Liver (tissue), 7 donors: ENCODE measurements at regions not wholly inside any gene's neighbourhood (a gene's known extent, or its start where the extent isn't known, plus 50 kb on each side); places are given as distances from the start of the nearest gene placed in this dataset.

Experiments used
- DNase-seq: peaks from one replicate; pipeline ENCODE4 v3.0.0-alpha.2; 2017; ENCODE audit warnings: low spot score
- H3K27ac ChIP-seq, 2 donors: one replicate each; pipeline ENCODE4 v1.7.0; 2013; ENCODE audit warnings: inconsistent platforms in 2 of 2, low read length in 2 of 2, control low read depth in 1 of 2, low read depth in 1 of 2, mild to moderate bottlenecking in 1 of 2
- H3K27me3 ChIP-seq, 4 donors: one replicate each; pipeline versions ENCODE4 v1.6.1 to v1.7.0; 2013; ENCODE audit warnings: low read length in 3 of 4, inconsistent platforms in 1 of 4, mild to moderate bottlenecking in 1 of 4, moderate library complexity in 1 of 4; ENCODE audit not compliant: control insufficient read depth in 4 of 4, insufficient read depth in 4 of 4
- H3K36me3 ChIP-seq, 4 donors: one replicate each; pipeline versions ENCODE4 v1.6.1 to v1.7.0; 2013; ENCODE audit warnings: low read length in 3 of 4, mild to moderate bottlenecking in 3 of 4, low read depth in 1 of 4, moderate library complexity in 1 of 4; ENCODE audit not compliant: control insufficient read depth in 4 of 4, insufficient read depth in 3 of 4
- H3K4me1 ChIP-seq, 4 donors: one replicate each; pipeline versions ENCODE4 v1.6.1 to v1.7.0; 2013; ENCODE audit warnings: low read length in 3 of 4, mild to moderate bottlenecking in 3 of 4, moderate library complexity in 1 of 4; ENCODE audit not compliant: control insufficient read depth in 4 of 4, insufficient read depth in 4 of 4
- H3K4me3 ChIP-seq, 3 donors: one replicate each; pipeline versions ENCODE4 v1.6.1 to v1.7.0; 2013; ENCODE audit warnings: low read length in 3 of 3, control low read depth in 1 of 3, low read depth in 1 of 3, mild to moderate bottlenecking in 1 of 3
- H3K9ac ChIP-seq, 2 donors: one replicate each; pipeline ENCODE4 v1.7.0; 2013; ENCODE audit warnings: low read length in 2 of 2, mild to moderate bottlenecking in 2 of 2, moderate library complexity in 2 of 2, control low read depth in 1 of 2, low read depth in 1 of 2
- H3K9me3 ChIP-seq, 4 donors: one replicate each; pipeline versions ENCODE4 v1.6.1 to v1.7.0; 2013; ENCODE audit warnings: low read length in 3 of 4; ENCODE audit not compliant: control insufficient read depth in 4 of 4
- ATF3 ChIP-seq: IDR thresholded peaks from 2 replicates; pipeline ENCODE4 v1.6.1; 2016; ENCODE audit warnings: antibody characterized with exemption
- EGR1 ChIP-seq, 2 donors: IDR thresholded peaks; 2 replicates each; pipeline ENCODE4 v1.6.1; 2016 to 2018; ENCODE audit warnings: antibody characterized with exemption in 2 of 2, low read depth in 2 of 2
- FOXA1 ChIP-seq: IDR thresholded peaks from 2 replicates; pipeline ENCODE4 v1.6.1; 2016; ENCODE audit warnings: antibody characterized with exemption
- FOXA2 ChIP-seq: IDR thresholded peaks from 2 replicates; pipeline ENCODE4 v1.6.1; 2016; ENCODE audit warnings: antibody characterized with exemption
- HNF4A ChIP-seq, 2 donors: conservative IDR thresholded peaks; 2 replicates each; pipeline ENCODE4 v1.6.1; 2016; ENCODE audit warnings: antibody characterized with exemption in 2 of 2, mild to moderate bottlenecking in 2 of 2
- HNF4G ChIP-seq: IDR thresholded peaks from 2 replicates; pipeline ENCODE4 v1.6.1; 2016; ENCODE audit warnings: antibody characterized with exemption
- JUND ChIP-seq, 2 donors: IDR thresholded peaks; 2 replicates each; pipeline ENCODE4 v1.6.1; 2016; ENCODE audit warnings: antibody characterized with exemption in 2 of 2
- MAX ChIP-seq: IDR thresholded peaks from 2 replicates; pipeline ENCODE4 v1.6.1; 2016; ENCODE audit warnings: antibody characterized with exemption
- NR2F2 ChIP-seq: IDR thresholded peaks from 2 replicates; pipeline ENCODE4 v1.6.1; 2016; ENCODE audit warnings: antibody characterized with exemption
- RAD21 ChIP-seq, 2 donors: IDR thresholded peaks; 2 replicates each; pipeline ENCODE4 v1.6.1; 2016; ENCODE audit warnings: antibody characterized with exemption in 2 of 2, mild to moderate bottlenecking in 2 of 2
- RXRA ChIP-seq, 2 donors: IDR thresholded peaks; 2 replicates each; pipeline ENCODE4 v1.6.1; 2017 to 2018; ENCODE audit warnings: antibody characterized with exemption in 2 of 2, mild to moderate bottlenecking in 1 of 2
- SP1 ChIP-seq: IDR thresholded peaks from 2 replicates; pipeline ENCODE4 v1.6.1; 2018; ENCODE audit warnings: antibody characterized with exemption, mild to moderate bottlenecking
- TAF1 ChIP-seq: conservative IDR thresholded peaks from 2 replicates; pipeline ENCODE4 v1.6.1; 2016; ENCODE audit warnings: antibody characterized with exemption, mild to moderate bottlenecking
- YY1 ChIP-seq: IDR thresholded peaks from 2 replicates; pipeline ENCODE4 v1.6.1; 2016; ENCODE audit warnings: antibody characterized with exemption, mild to moderate bottlenecking
- ZBTB33 ChIP-seq: IDR thresholded peaks from 2 replicates; pipeline ENCODE4 v1.6.1; 2016; ENCODE audit warnings: antibody characterized with exemption
- WGBS: extraction: QIAGEN DNeasy Blood & Tissue Kit; methylation state at CpG from one replicate; pipeline ENCODE4 v1.1.7; 2013; 5-methylcytosine and 5-hydroxymethylcytosine counted together
- donor health status: healthy.
- donor health status: healthy.
- donor health status: healthy.
- donor health status: healthy.

GRCh38 chr18:30652387-30652786, 390.2 kb downstream of the DSC3 start:
- no peak for DNase-seq
- TF ChIP-seq TAF1 (no peak), HNF4G (no peak), EGR1 (IDR thresholded peaks at IDR 0.05; ENCODE audit: low read depth in 2 of 2) (no peak), ZBTB33 (no peak), JUND (IDR thresholded peaks at IDR 0.05) (no peak), RXRA (IDR thresholded peaks at IDR 0.05) (no peak), FOXA1 (no peak)
- 31% methylated on average over 2 of the region's 2 CpGs for WGBS

GRCh38 chr18:30650499-30650898, 392.0 kb downstream of the DSC3 start:
- TF ChIP-seq RAD21 (IDR thresholded peaks at IDR 0.05): no peak
- TF ChIP-seq EGR1 (IDR thresholded peaks at IDR 0.05; ENCODE audit: low read depth in 2 of 2): no peak
- TF ChIP-seq HNF4A (conservative IDR thresholded peaks at IDR 0.05): no peak
- no peak for TF ChIP-seq NR2F2
- no peak for TF ChIP-seq ATF3
- TF ChIP-seq MAX: no peak
- no peak for TF ChIP-seq FOXA2
- no peak for TF ChIP-seq YY1
- no peak for TF ChIP-seq FOXA1
- no peak for TF ChIP-seq JUND (IDR thresholded peaks at IDR 0.05)
- no peak for TF ChIP-seq RXRA (IDR thresholded peaks at IDR 0.05)
- H3K27me3 ChIP-seq: no peaks in the 10 kb centered on the region
- H3K27ac ChIP-seq: no peak overlapping the region
- no peak overlapping the region for H3K9ac ChIP-seq
- H3K36me3 ChIP-seq: no peaks in the 10 kb centered on the region
- H3K4me1 ChIP-seq: no peaks in the 10 kb centered on the region
- H3K9me3 ChIP-seq: no peaks in the 10 kb centered on the region
- no peak overlapping the region for H3K4me3 ChIP-seq
- no peak for DNase-seq

More at GRCh38 chr18:30652387-30652786, 390.2 kb downstream of the DSC3 start:
- Histone ChIP-seq H3K27ac (no peak overlapping the region), H3K9me3 (no peaks in the 10 kb centered on the region), H3K4me1 (no peaks in the 10 kb centered on the region), H3K36me3 (no peaks in the 10 kb centered on the region), H3K9ac (no peak overlapping the region), H3K4me3 (no peak overlapping the region), H3K27me3 (no peaks in the 10 kb centered on the region)

DNA sequence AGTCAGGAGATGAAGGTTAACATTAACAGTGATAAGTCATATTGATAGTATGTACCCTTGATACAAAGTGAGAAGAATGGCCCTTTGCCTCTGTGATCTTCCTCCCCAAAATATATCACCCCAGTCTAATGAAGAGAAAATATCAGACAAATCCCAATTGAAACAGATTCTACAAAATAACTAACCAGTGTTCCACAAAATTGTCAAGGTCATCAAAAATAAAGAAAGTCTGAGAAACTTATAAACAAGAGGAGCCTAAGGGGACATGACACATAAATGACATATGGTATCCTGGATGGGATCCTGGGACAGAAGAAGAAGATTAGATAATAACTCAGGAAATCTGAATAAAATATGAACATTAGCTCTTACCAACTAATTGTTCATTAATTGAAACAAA, 398.4 kb downstream of the DSC3 start:
- H3K36me3 ChIP-seq: no peaks in the 10 kb centered on the region
- H3K9me3 ChIP-seq: no peaks in the 10 kb centered on the region
- no peak overlapping the region for H3K9ac ChIP-seq
- no peak overlapping the region for H3K4me3 ChIP-seq
- H3K27ac ChIP-seq: no peak overlapping the region
- H3K4me1 ChIP-seq: no peaks in the 10 kb centered on the region
- no peak for DNase-seq
- H3K27me3 ChIP-seq: no peaks in the 10 kb centered on the region
- no peak for TF ChIP-seq ZBTB33
- TF ChIP-seq RAD21 (IDR thresholded peaks at IDR 0.05): no peak
- TF ChIP-seq SP1: no peak
- no peak for TF ChIP-seq FOXA2
- TF ChIP-seq JUND (IDR thresholded peaks at IDR 0.05): no peak
- no peak for TF ChIP-seq ATF3
- no peak for TF ChIP-seq FOXA1
- no peak for TF ChIP-seq HNF4A (conservative IDR thresholded peaks at IDR 0.05)
- TF ChIP-seq MAX: no peak
- no peak for TF ChIP-seq HNF4G
- no peak for TF ChIP-seq RXRA (IDR thresholded peaks at IDR 0.05)
